ENCODE measurements at regions not wholly inside any gene's neighbourhood (a gene's known extent, or its start where the extent isn't known, plus 50 kb on each side); places are given as distances from the start of the nearest gene placed in this dataset.

GRCh38 chr1:60234776-60235175, 161.2 kb upstream of the C1orf87 start:
- no peak for DNase-seq

DNA sequence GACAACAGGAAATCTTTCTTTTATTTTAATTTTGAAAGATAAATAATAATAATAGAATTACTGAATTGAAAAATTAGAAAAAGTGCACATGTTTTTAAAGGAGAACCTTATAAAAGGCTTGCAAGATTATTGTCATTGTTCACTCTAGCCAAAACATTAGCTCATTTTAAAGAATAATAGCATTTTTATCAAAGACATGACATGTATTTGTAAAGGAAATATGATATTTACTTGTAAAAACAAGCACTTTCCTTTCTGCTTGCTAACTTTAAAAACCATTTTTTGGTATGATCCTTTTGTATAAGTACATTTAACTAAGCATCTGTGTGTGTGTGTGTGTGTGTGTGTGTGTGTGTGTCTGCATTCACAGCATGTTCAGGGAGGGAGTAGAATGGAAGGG, 156.3 kb upstream of the C1orf87 start:
- DNase-seq, result no peak

- no peak for DNase-seq
These were observed 154.5 kb upstream of the C1orf87 start for GRCh38 chr1:60228041-60228491.

DNA sequence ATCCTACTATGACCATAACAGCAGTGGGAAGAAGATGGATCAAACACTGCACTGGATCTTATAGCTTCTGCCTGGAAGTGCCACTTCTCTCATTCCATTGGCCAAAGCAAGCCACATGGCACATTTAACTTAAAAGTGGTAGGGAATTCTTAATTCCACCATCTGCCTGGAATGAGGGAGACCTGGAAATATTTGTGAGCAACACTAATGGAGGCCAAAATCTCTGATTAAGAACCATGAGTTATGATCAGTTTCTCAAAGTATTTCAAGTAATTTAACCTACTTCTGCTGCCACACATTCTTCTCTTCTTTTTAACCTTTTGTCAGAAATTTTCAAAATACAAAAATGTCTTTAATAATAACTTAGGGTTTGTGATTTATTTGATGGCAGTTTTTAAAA, 154.0 kb upstream of the C1orf87 start:
- no peak for DNase-seq

DNA sequence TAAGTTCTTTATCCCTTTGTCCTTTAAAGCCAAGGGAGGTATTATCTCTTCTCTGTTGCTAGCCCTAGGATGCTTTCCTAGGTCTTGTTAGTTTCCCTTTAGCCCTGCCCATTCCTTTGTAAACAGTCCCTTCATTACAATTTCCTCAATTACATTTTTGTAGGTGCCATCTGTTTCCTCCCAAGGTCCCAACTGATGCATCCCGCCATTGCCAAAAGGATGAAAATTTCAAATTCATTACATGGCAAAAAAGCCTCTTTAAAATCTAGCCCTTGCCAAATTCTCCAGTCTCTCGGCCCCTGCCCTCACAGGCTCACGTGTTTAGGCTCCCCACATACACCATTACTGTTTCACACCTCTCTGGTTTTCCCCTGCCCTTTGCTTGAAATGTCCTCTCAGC, 151.9 kb upstream of the C1orf87 start:
- no peak for DNase-seq

- DNase-seq, result no peak
These were observed 151.0 kb upstream of the C1orf87 start for GRCh38 chr1:60224523-60224922.

- no peak for DNase-seq
These were observed 149.6 kb upstream of the C1orf87 start for GRCh38 chr1:60223158-60223557.

DNA sequence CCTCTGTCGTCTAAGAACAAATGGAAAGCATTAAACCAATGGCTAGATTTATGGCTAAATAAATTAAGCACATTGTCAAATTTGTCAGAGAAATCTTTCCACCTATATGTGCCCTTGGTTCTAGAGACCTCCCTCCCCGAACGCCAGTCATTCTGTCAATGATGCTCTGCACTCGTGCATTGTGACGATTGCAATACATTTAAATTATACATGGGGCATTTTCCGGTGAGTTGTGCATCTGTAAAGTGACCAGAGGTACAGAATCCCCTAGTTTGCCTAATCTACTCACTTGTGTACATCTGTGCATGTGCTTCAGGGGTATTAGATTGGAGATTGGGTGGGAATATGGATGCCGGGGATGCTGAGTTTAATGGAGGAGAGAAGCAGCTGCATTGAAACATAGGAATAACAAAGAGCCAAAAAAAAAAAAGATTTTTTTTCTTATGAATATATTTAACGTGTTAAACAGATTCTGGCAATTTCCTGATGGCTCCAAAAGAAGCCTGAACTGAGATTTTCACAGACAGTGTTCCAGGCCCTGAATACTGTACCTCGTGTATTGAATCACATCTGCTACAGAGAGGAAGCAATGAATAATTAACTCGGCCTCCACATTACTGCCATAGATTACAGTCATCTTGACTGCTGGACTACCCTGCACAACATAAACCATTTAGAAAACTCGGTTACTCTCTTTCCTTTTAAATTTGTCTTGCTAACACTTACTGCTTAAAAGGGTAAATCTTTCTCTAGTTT, 149.0 kb upstream of the C1orf87 start:
- no peak for DNase-seq

DNA sequence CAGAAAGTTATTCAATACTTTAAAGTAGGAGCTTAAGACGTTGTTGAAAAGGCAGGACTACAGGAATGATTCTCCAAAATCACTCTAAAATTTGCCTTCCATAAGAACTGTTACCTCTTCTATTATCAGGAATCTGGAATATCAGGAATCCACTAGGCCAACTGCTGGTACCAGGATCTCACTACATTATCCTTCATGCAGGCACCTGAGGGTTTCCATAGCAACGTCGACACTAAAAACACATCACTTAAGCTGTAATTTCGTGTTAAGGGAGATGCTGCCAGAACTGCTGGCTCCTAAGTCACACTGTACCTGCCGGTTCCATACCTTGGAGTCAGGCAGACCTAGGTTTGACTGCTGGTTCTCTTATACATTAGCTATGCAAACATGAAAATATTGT, 139.7 kb upstream of the C1orf87 start:
- no peak for DNase-seq

- no peak for DNase-seq
These were observed 122.5 kb upstream of the C1orf87 start for GRCh38 chr1:60196026-60196425.

GRCh38 chr1:60185684-60186083, 112.1 kb upstream of the C1orf87 start:
- no peak for DNase-seq

GRCh38 chr1:60184521-60184920, 111.0 kb upstream of the C1orf87 start:
- no peak for DNase-seq

DNA sequence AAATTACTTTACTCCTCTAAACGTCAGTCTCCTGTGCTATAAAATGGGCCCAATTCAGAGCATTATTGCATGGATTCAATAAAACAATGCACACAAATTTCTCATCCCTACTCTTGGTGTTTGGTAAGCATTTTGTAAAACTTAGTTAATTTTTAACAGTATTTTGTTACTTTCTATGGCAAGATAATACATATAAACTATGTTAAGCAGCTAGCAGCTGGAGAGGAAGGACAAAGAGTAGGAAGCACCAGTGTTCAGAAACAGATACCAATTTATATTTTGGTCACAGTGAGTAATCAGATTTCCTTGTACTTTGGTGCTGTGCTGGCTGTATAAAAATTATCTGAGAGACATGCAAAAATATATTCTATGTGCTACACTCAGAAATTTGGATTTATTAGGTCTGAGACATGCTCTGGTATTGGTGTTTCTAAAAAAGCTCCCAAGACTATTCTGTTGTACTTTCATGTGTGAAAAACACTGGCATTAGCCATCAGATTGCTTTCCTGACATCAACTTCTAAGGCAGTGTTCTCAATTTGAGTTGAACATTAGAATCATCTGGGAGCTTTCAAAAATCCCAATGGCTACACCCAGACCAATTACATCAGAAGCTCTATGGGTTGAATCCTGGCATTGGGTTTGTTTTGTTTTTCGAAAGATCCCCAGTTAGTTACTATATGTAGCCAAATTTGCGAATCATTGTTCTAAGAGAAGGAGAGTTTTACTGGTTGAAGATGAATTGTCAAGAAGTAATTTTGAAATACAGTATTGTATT, 100.3 kb upstream of the C1orf87 start:
- DNase-seq, result no peak

- no peak for DNase-seq
These were observed 99.4 kb upstream of the C1orf87 start for GRCh38 chr1:60173006-60173405.

GRCh38 chr1:60171801-60172200, 98.2 kb upstream of the C1orf87 start:
- no peak for DNase-seq

GRCh38 chr1:60170709-60171108, 97.1 kb upstream of the C1orf87 start:
- DNase-seq, result no peak

- DNase-seq, result no peak
These were observed 95.6 kb upstream of the C1orf87 start for GRCh38 chr1:60169206-60169605.

DNA sequence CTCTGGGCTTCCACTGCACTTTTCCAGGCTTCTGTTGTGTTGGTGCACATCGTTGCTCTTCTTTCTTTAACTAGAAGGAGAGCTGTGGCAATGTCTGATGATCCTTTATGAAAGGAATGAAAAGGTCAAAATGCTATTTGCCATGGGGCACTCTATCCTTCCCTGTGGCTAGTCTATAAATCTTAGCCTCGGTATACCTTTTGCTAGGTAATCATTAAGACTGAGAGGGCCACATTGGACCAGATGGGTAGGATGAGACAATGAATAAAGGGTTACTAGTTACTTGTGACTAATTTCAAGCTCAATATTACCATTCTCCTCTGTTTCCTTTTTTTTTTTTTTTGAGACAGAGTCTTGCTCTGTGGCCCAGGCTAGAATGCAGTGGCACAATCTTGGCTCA, 89.4 kb upstream of the C1orf87 start:
- no peak for DNase-seq

DNA sequence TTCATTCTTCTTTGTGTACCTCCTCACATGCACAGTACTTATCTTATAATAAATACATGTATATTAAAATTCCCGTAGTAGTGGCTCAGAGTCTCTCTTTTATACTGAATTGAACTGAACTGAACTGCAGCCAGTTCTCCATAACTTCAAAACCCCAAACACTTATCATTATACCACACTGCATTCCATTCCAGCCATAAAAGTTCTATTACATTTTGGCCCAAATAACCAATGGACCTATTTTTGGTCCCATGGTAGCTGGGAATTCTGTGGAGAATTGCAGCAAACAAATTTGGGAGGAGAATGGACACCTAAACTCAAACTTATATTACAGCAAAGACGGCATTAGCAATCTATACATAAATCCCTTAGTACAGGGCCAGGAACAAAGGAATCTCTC, 86.6 kb upstream of the C1orf87 start:
- DNase-seq, result no peak

- no peak for DNase-seq
These were observed 82.8 kb upstream of the C1orf87 start for GRCh38 chr1:60156371-60156770.

DNA sequence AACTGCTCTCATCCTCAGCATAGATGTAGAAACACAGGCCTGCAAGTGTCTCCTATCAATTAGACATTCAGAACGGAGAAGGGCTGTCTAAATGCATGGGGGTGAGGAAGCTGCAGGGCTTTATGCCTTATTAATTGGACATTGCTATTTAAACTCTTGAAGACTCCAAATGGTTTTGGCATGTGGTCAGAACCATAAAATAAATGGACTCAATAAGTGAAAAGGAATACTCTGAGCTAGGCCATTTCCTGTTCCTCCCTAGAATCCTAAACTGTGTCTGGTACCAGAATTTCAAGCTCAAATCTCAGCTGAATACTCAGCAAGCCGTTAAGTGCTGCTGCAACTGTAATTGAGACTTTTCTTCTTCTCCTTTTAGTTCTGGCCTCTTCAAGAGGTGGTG, 80.4 kb upstream of the C1orf87 start:
- DNase-seq, result no peak

DNA sequence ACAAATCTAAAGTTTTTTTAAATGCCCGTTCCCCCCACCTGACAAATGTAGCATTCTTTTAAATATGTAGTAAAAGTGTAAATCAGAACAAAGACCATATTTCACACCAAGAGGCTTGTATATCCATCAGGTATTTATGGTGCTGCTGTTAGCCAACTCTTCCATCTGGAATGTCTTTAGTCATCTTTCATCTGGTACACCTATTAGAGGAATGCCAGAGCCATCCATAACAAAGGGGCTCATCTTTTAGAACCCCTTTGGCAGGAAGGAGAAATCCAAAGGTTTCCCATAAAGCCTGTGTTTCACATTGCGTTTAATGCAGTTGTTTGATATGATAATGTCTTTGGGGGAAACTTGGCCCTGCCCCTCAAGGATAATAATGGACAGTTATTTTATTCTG, 79.3 kb upstream of the C1orf87 start:
- no peak for DNase-seq

DNA sequence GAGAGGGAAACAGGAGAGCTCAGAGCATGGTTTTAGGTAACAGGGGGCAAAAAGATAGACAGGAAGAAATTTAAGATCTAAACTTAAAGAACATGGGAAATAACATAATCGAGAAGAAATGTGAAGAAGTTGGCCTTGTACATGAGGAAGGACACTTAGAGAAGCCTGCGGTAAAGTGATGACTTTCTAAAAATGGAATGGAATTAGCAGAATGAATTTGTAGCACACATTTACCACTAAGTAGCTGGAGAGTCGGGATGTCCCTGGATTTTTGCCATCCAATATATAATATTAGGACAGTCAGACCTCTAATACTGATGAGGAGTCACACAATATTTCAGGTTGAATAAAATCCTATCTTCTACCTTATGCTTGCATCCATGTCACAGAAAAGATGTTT, 77.7 kb upstream of the C1orf87 start:
- DNase-seq, result no peak

- DNase-seq, result no peak
These were observed 75.7 kb upstream of the C1orf87 start for GRCh38 chr1:60149251-60149650.

- no peak for DNase-seq
These were observed 73.3 kb upstream of the C1orf87 start for GRCh38 chr1:60146884-60147283.

All from activated gamma-delta T cell treated with Interleukin-2 at 50 U/mL for 16 hours (primary cell).